Activated B cell treated with CpG ODN at 0.5 μM for 24 hours (primary cell): ENCODE measurements at regions not wholly inside any gene's neighbourhood (a gene's known extent, or its start where the extent isn't known, plus 50 kb on each side); places are given as distances from the start of the nearest gene placed in this dataset.

Experiments
- ATAC-seq: fragments of 200-7000 bp; cut with Tn5 transposase; one replicate; pipeline ENCODE4 v1.10.0; 2021; ENCODE audit warnings: low read depth, mild to moderate bottlenecking, moderate library complexity
- CTCF ChIA-PET: fragments of 350-600 bp; sonication (Branson Sonifier 250); formaldehyde crosslinking; loops from one replicate; lab custom pipeline; 2021; ENCODE audit warnings: antibody characterized with exemption; lab: Charles Lee
- POLR2A ChIA-PET: fragments of 350-600 bp; sonication (Branson Sonifier 250); formaldehyde crosslinking; loops from one replicate; lab custom pipeline; 2021; ENCODE audit warnings: antibody characterized with exemption; lab: Charles Lee
- DNase-seq: peaks from one replicate; pipeline ENCODE4 v3.0.0; 2022
- H3K27ac Mint-ChIP-seq: one replicate; pipeline ENCODE4 v1.8.0; 2020; ENCODE audit warnings: mixed read lengths
- H3K27me3 Mint-ChIP-seq: one replicate; pipeline ENCODE4 v1.8.0; 2021; ENCODE audit warnings: mixed read lengths
- H3K36me3 Mint-ChIP-seq: one replicate; pipeline ENCODE4 v1.8.0; 2021; ENCODE audit warnings: low read depth, mixed read lengths
- H3K4me1 Mint-ChIP-seq: one replicate; pipeline ENCODE4 v1.8.0; 2021; ENCODE audit warnings: mixed read lengths
- H3K4me3 Mint-ChIP-seq: one replicate; pipeline ENCODE4 v1.8.0; 2020; ENCODE audit warnings: mild to moderate bottlenecking, mixed read lengths
- H3K9me3 Mint-ChIP-seq: one replicate; pipeline ENCODE4 v1.8.0; 2020; ENCODE audit warnings: mixed read lengths
- intact Hi-C: fragments of 100-400 bp; cut with micrococcal nuclease; formaldehyde crosslinking; loops from one replicate; pipeline ENCODE4 v1.15.1; 2024
- TF ChIP-seq, protein P1 (sequence below): fragments of 200-600 bp; IDR thresholded peaks from one replicate; pipeline ENCODE4 v1.8.0; 2022; ENCODE audit warnings: antibody characterized with exemption, mild to moderate bottlenecking

GRCh38 chr2:76202866-76203265 is 492.2 kb upstream of the GCFC2 start:
- H3K27me3 Mint-ChIP-seq: no peaks in the 10 kb centered on the region
- no peak for DNase-seq
- ATAC-seq: no peak
- no peaks in the 10 kb centered on the region for H3K9me3 Mint-ChIP-seq
- no peaks in the 10 kb centered on the region for H3K4me1 Mint-ChIP-seq
- H3K36me3 Mint-ChIP-seq: no peaks in the 10 kb centered on the region
- intact Hi-C loops: no loop called here
- H3K27ac Mint-ChIP-seq: no peak overlapping the region
- TF ChIP-seq, protein P1, sequence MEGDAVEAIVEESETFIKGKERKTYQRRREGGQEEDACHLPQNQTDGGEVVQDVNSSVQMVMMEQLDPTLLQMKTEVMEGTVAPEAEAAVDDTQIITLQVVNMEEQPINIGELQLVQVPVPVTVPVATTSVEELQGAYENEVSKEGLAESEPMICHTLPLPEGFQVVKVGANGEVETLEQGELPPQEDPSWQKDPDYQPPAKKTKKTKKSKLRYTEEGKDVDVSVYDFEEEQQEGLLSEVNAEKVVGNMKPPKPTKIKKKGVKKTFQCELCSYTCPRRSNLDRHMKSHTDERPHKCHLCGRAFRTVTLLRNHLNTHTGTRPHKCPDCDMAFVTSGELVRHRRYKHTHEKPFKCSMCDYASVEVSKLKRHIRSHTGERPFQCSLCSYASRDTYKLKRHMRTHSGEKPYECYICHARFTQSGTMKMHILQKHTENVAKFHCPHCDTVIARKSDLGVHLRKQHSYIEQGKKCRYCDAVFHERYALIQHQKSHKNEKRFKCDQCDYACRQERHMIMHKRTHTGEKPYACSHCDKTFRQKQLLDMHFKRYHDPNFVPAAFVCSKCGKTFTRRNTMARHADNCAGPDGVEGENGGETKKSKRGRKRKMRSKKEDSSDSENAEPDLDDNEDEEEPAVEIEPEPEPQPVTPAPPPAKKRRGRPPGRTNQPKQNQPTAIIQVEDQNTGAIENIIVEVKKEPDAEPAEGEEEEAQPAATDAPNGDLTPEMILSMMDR: no peak
- POLR2A ChIA-PET: no interaction called here
- CTCF ChIA-PET: no interaction called here
- H3K4me3 Mint-ChIP-seq: no peak overlapping the region

DNA sequence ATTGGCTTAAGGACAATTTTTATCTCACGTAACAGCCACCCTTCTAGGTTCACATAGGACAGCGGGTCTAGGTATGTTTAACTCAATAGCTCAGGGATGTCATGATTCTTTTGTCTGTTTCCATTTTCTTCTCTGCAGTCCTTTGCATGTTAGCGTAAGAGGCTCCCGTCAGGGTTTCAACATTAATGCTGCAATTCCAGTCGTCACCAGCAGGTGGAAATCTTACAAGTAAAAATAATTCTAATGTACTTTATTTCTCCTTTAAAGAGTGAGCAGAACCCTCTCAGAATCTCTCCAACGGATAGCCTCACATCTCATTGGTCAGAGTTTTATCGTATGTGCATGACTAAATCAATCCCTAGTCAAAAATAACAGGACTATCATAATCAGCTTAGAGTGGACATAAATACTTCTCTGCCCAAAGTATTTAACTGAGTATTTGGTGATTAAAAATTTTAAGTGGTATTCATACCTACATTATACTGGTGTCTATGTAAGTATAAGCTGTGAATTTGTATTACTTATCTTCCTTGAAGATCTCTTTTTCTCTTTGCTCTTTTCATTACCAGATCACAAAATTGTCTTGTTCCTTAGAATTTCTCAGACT is 487.2 kb upstream of the GCFC2 start:
- POLR2A ChIA-PET: no interaction called here
- no peaks in the 10 kb centered on the region for H3K36me3 Mint-ChIP-seq
- TF ChIP-seq, protein P1: peak; percentile 88
- H3K27me3 Mint-ChIP-seq: no peaks in the 10 kb centered on the region
- H3K9me3 Mint-ChIP-seq: no peaks in the 10 kb centered on the region
- H3K4me3 Mint-ChIP-seq: no peak overlapping the region
- DNase-seq: no peak
- no peak overlapping the region for H3K27ac Mint-ChIP-seq
- CTCF ChIA-PET: interaction anchor here (0.6 to 1.6 kb wide), 3 partner anchors 9 to 236 kb away, joined by 3 to 5 read pairs (median 4); no protein-coding TSS in a partner anchor
- H3K4me1 Mint-ChIP-seq: no peaks in the 10 kb centered on the region
- intact Hi-C loops: no loop called here
- no peak for ATAC-seq

DNA sequence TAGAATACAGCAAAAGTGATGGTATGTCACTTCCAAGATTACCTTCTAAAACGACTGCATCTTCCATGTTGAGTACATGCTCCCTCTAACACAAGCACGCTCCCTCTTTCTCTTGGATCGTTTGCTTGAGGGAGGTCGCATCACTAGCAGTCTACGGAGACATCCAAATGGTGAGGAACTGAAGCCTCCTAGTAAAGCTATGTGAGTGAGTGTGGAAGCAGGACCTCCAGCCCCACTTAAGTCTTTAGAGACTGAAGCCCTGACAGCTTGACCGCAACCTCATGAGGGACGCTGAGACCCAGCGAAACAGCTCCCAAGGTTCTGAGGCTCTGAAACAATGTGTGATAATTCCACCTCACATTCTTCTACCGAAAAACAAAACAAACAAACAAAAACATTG is 486.7 kb upstream of the GCFC2 start:
- Mint-ChIP-seq H3K4me3 (no peak overlapping the region), H3K27me3 (no peaks in the 10 kb centered on the region), H3K27ac (no peak overlapping the region), H3K36me3 (no peaks in the 10 kb centered on the region), H3K4me1 (no peaks in the 10 kb centered on the region), H3K9me3 (no peaks in the 10 kb centered on the region)
- intact Hi-C loops: no loop called here
- POLR2A ChIA-PET: no interaction called here
- DNase-seq (no peak), ATAC-seq (no peak)
- CTCF ChIA-PET: interaction anchor here (1.5 to 1.6 kb wide), 2 partner anchors 9 to 15 kb away, joined by 4 to 5 read pairs; no protein-coding TSS in a partner anchor
- TF ChIP-seq, protein P1: no peak

DNA sequence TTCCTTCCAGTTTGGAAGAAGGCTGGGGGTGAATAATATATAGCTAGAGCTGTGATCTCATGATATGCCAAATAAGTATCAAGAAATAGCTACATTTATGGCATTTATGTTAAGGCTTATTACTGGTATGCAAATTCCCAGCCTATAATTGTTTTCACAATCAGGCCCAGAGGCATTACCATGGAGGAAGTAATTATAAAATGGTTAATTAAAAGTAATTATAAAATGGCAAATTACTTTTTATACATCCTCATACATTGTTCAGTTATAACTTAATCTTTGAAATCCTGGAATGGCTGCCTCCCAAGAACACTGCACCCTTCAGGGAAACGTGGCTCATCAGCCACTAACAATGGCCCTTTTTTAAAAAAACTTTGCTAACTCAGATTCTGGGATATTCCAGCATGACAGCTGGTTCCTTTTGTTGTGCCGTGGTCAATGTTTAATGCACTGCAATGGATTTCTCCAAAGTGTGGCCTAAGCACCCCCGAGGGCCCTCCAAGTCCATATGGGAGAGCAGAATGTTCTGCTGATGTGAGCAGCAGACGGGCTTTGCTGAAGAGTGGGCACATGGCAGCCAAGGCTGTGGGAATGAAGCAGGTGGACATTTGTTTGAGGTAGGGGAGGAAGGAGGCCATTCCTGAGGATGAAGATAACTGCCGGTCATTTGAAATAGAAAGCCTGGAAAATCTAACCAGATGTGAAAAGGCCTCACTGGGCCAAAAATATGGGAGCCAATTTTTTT is 483.5 kb upstream of the GCFC2 start:
- ChIA-PET POLR2A (no interaction called here), CTCF (no interaction called here)
- DNase-seq (no peak), ATAC-seq (no peak)
- Mint-ChIP-seq H3K9me3 (no peaks in the 10 kb centered on the region), H3K36me3 (no peaks in the 10 kb centered on the region), H3K27ac (no peak overlapping the region), H3K27me3 (no peaks in the 10 kb centered on the region), H3K4me1 (no peaks in the 10 kb centered on the region), H3K4me3 (no peak overlapping the region)
- intact Hi-C loops: no loop called here
- TF ChIP-seq, protein P1: no peak

DNA sequence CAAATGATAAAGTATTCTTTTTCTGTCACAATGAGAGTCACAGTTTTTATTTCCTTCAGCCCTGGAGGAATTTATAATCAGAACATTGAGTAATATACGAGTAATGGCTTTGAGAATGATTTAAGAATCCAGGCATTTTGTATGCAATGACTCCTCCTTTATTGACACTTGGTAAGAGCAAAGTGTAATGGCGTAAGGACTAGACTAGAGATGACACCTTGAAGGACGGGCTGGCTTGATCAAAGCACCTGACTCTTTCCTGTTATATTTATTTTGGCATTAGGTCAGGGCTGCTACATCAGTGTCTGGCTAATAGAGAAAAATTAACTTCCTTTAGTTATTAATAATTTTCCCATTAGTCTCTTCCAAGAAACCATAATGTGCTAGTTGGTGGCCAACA is 482.4 kb upstream of the GCFC2 start:
- H3K4me1 Mint-ChIP-seq: no peaks in the 10 kb centered on the region
- TF ChIP-seq, protein P1: no peak
- intact Hi-C loops: no loop called here
- no peak for ATAC-seq
- H3K27ac Mint-ChIP-seq: no peak overlapping the region
- H3K36me3 Mint-ChIP-seq: no peaks in the 10 kb centered on the region
- H3K9me3 Mint-ChIP-seq: no peaks in the 10 kb centered on the region
- H3K4me3 Mint-ChIP-seq: no peak overlapping the region
- ChIA-PET CTCF (no interaction called here), POLR2A (no interaction called here)
- H3K27me3 Mint-ChIP-seq: no peaks in the 10 kb centered on the region
- no peak for DNase-seq
